ENCODE measurements at regions not wholly inside any gene's neighbourhood (a gene's known extent, or its start where the extent isn't known, plus 50 kb on each side); places are given as distances from the start of the nearest gene placed in this dataset.

DNA sequence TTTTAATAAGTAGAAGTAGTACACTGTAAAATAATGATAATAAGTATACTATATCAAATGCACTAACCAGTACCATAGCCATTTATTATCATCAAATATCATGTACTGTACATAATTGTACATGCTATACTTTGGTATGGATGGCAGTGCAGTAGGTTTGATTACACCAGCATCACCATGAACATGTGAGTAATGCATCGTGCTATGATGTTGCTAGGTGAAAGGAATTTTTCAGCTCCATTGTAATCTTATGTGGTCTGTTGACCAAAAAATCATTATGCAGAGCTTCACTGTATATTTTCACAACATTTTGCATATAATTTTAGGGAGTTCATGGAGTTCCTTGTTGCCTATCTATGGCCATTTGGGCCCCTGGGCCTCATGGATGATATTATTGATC, 72.2 kb upstream of the HMHB1 start:
- H3K9me3 Mint-ChIP-seq (ENCODE audit: low read depth), result no peaks in the 10 kb centered on the region
- no peak overlapping the region for H3K27ac Mint-ChIP-seq
- TF ChIP-seq CTCF (IDR thresholded peaks at IDR 0.05; ENCODE audit: unreplicated experiment), result no peak
- peaks cover 18% of the 10 kb centered on the region for H3K27me3 Mint-ChIP-seq
- H3K4me1 Mint-ChIP-seq (ENCODE audit: low read depth), result no peaks in the 10 kb centered on the region
- no peaks in the 10 kb centered on the region for H3K36me3 Mint-ChIP-seq (ENCODE audit: insufficient read depth)
- H3K4me3 Mint-ChIP-seq (ENCODE audit: low read depth), result no peak overlapping the region
- DNase-seq (ENCODE audit: low spot score, unreplicated experiment), result no peak

- no peaks in the 10 kb centered on the region for H3K4me1 Mint-ChIP-seq (ENCODE audit: low read depth)
- DNase-seq (ENCODE audit: low spot score, unreplicated experiment), result no peak
- TF ChIP-seq CTCF (IDR thresholded peaks at IDR 0.05; ENCODE audit: unreplicated experiment), result no peak
- H3K27ac Mint-ChIP-seq, result no peak overlapping the region
- H3K9me3 Mint-ChIP-seq (ENCODE audit: low read depth), result no peaks in the 10 kb centered on the region
- peaks cover 13% of the 10 kb centered on the region for H3K27me3 Mint-ChIP-seq
- H3K4me3 Mint-ChIP-seq (ENCODE audit: low read depth), result no peak overlapping the region
- H3K36me3 Mint-ChIP-seq (ENCODE audit: insufficient read depth), result no peaks in the 10 kb centered on the region
Observed at GRCh38 chr5:143738417-143739401, 73.3 kb upstream of the HMHB1 start.

DNA sequence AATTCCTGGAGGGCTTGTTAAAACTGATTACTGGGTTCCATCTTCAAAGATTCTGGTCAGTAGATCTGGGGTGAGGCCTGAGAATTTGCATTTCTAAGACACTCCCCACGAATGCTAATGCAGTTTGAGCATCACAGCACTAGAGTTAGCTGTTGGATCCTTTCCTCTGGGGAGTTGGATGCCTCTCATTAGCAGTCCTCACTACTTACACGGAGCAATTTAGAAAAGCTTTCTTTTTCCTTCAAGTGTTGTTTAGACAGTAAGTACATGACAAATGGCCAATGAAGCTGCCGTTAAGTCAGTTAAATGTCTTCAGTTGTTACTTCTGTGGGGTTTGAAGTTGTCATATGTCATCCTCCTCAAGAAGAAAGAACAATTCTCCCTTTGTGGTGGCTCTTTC, 74.9 kb upstream of the HMHB1 start:
- Mint-ChIP-seq H3K27me3 (peaks cover 13% of the 10 kb centered on the region), H3K36me3 (ENCODE audit: insufficient read depth) (no peaks in the 10 kb centered on the region), H3K9me3 (ENCODE audit: low read depth) (no peaks in the 10 kb centered on the region), H3K4me3 (ENCODE audit: low read depth) (no peak overlapping the region), H3K27ac (no peak overlapping the region), H3K4me1 (ENCODE audit: low read depth) (no peaks in the 10 kb centered on the region)
- no peak for TF ChIP-seq CTCF (IDR thresholded peaks at IDR 0.05; ENCODE audit: unreplicated experiment)
- DNase-seq (ENCODE audit: low spot score, unreplicated experiment), result no peak

DNA sequence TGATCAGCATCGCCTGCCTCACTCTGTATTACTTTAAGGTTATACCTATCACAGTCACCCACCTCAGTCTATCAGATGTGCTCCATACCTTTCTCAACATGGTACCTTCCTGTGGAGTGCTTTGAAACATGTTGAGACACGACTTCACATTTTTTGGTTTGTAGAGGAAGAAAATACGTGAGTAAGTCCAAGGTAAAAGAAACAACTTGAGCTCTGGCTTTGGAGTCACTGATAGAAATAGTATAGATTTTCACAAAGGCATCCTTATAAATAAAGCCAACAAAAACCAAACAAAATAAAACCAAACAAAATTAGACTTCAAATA, 77.5 kb upstream of the HMHB1 start:
- H3K4me1 Mint-ChIP-seq (ENCODE audit: low read depth), result no peaks in the 10 kb centered on the region
- no peak overlapping the region for H3K4me3 Mint-ChIP-seq (ENCODE audit: low read depth)
- no peaks in the 10 kb centered on the region for H3K9me3 Mint-ChIP-seq (ENCODE audit: low read depth)
- no peaks in the 10 kb centered on the region for H3K36me3 Mint-ChIP-seq (ENCODE audit: insufficient read depth)
- H3K27me3 Mint-ChIP-seq, result peaks cover 10% of the 10 kb centered on the region
- H3K27ac Mint-ChIP-seq, result no peak overlapping the region
- TF ChIP-seq CTCF (IDR thresholded peaks at IDR 0.05; ENCODE audit: unreplicated experiment), result no peak
- no peak for DNase-seq (ENCODE audit: low spot score, unreplicated experiment)

DNA sequence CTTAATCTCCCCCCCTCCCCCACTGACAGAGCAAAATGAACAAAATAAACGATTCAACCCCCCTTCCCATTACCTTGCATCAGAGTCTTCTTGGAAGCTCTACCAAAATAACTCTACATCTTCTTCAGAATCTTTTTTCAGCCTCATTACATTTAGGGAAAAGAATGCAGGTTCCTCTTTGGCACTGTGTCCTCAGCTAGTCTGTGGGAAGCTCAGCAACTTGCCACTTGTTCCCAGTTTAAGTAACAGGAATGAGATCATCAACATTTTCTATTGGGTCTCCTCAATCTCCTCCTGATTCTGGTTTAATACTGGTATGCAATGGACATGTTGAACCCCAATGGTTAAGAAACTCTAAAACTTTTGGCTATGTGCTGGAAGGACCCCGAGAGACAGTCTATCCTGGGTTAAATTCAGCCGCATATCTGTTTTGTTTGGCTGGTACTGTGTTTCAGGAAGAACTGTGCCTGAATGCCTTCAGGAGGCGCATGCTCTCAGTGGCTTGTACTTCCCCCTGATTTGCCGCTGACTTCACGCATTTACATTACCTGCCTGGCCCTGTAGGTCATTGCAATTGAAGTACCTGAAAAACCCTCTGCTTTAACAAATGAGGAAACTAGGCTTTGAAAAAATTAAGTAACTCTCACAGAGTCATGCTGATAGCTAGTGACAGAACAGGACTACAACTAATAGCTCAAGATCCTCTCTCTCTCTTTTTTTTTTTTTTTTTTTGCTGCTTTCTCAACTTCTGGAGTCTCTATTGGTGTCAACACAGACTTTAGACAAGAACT, 78.1 kb upstream of the HMHB1 start:
- no peak for TF ChIP-seq CTCF (IDR thresholded peaks at IDR 0.05; ENCODE audit: unreplicated experiment)
- Mint-ChIP-seq H3K27me3 (peaks cover 10% of the 10 kb centered on the region), H3K9me3 (ENCODE audit: low read depth) (no peaks in the 10 kb centered on the region), H3K27ac (no peak overlapping the region), H3K36me3 (ENCODE audit: insufficient read depth) (no peaks in the 10 kb centered on the region), H3K4me1 (ENCODE audit: low read depth) (no peaks in the 10 kb centered on the region), H3K4me3 (ENCODE audit: low read depth) (no peak overlapping the region)
- DNase-seq (ENCODE audit: low spot score, unreplicated experiment), result no peak

All from progenitor cell of endocrine pancreas (in vitro differentiated cells).